ENCODE measurements at regions not wholly inside any gene's neighbourhood (a gene's known extent, or its start where the extent isn't known, plus 50 kb on each side); places are given as distances from the start of the nearest gene placed in this dataset.

DNA sequence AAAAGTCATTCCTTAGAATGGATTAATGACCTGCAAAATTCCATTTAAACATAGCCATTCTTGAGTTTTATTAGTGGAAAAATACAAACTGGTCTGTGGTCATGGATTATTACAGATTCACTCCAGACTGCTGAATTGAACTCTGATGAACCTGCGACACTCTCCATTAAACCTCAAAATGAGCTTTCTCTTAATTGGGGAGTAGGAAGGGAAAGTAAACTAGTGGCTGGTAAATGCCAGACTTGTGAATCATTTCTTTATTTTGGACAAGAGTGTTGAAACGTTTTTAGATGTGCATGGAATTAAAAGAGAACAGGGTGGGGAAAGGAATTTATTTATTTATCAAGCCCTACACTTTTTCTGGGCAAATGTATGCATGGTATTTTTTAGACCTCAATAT lies 321.2 kb upstream of the FANCL start:
- Histone ChIP-seq H3K4me1 (ENCODE audit: control insufficient read depth, insufficient read depth, low read length) (no peaks in the 10 kb centered on the region), H3K79me2 (ENCODE audit: control insufficient read depth, insufficient read depth, low read length) (no peaks in the 10 kb centered on the region), H3K27me3 (replicated peaks in 1 of 2; ENCODE audit: control insufficient read depth in 2 of 2, insufficient read depth in 2 of 2, low read length in 1 of 2) (no peaks in the 10 kb centered on the region; a peak in 1 of 4 replicates), H2AFZ (ENCODE audit: control insufficient read depth, low read depth, low read length) (no peak overlapping the region), H3K36me3 (ENCODE audit: control insufficient read depth in 2 of 2, insufficient read depth in 2 of 2, low read length in 1 of 2) (no peaks in the 10 kb centered on the region), H3K4me3 (no peak overlapping the region), H3K9me3 (replicated peaks; ENCODE audit: control insufficient read depth, insufficient read depth, low read length) (no peaks in the 10 kb centered on the region), H4K20me1 (ENCODE audit: control insufficient read depth, insufficient read depth) (no peaks in the 10 kb centered on the region), H3K9ac (ENCODE audit: control insufficient read depth, insufficient read depth, low read length) (no peak overlapping the region), H3K27ac (ENCODE audit: control insufficient read depth, insufficient read depth) (no peak overlapping the region), H3K4me2 (ENCODE audit: control insufficient read depth, insufficient read depth) (no peak overlapping the region)
- TF ChIP-seq, protein P1, sequence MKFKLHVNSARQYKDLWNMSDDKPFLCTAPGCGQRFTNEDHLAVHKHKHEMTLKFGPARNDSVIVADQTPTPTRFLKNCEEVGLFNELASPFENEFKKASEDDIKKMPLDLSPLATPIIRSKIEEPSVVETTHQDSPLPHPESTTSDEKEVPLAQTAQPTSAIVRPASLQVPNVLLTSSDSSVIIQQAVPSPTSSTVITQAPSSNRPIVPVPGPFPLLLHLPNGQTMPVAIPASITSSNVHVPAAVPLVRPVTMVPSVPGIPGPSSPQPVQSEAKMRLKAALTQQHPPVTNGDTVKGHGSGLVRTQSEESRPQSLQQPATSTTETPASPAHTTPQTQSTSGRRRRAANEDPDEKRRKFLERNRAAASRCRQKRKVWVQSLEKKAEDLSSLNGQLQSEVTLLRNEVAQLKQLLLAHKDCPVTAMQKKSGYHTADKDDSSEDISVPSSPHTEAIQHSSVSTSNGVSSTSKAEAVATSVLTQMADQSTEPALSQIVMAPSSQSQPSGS (IDR thresholded peaks at IDR 0.05; ENCODE audit: low read length), result no peak
- no peak for TF ChIP-seq NRF1 (conservative IDR thresholded peaks at IDR 0.05; ENCODE audit: low read depth, low read length)
- no peak for TF ChIP-seq NBN (IDR thresholded peaks at IDR 0.05)
- TF ChIP-seq MYB (IDR thresholded peaks at IDR 0.05; ENCODE audit: borderline replicate concordance, low read depth, low read length), result no peak
- TF ChIP-seq POLR2AphosphoS2 (IDR thresholded peaks at IDR 0.05; ENCODE audit: low read depth, low read length), result no peak
- TF ChIP-seq CBX5 (IDR thresholded peaks at IDR 0.05; ENCODE audit: low read depth), result no peak
- no peak for TF ChIP-seq ASH2L (IDR thresholded peaks at IDR 0.05; ENCODE audit: borderline replicate concordance, low read depth)
- no peak for TF ChIP-seq ZNF207 (IDR thresholded peaks at IDR 0.05; ENCODE audit: borderline replicate concordance)
- TF ChIP-seq E2F4 (IDR thresholded peaks at IDR 0.05; ENCODE audit: low read depth, low read length), result no peak
- no peak for TF ChIP-seq GATAD2B (conservative IDR thresholded peaks at IDR 0.05; ENCODE audit: low read depth)
- TF ChIP-seq KAT2A (conservative IDR thresholded peaks at IDR 0.05; ENCODE audit: control insufficient read depth, low read depth, low read length), result no peak
- TF ChIP-seq RUNX3 (IDR thresholded peaks at IDR 0.05; ENCODE audit: low read length), result no peak
- SMC1A ChIA-PET (ENCODE audit: uncharacterized antibody, unreplicated experiment), result no interaction called here
- POLR2A ChIA-PET, result no interaction called here
- RAD21 ChIA-PET (ENCODE audit: unreplicated experiment), result no interaction called here
- 23% methylated on average over 2 of the region's 2 CpGs for WGBS (ENCODE audit: insufficient coverage, insufficient replicate concordance, low lambda C conversion rate, missing lambda C conversion rate)
- BruUV-seq (replicated peaks), result no TSS peak
- CTCF ChIA-PET, result no interaction called here
- intact Hi-C loops (cut with micrococcal nuclease; ENCODE audit: unreplicated experiment), result no loop called here
- ATAC-seq (no peak), FAIRE-seq (no peak), DNase-seq (ENCODE audit: low read depth, low spot score) (no peak)
- in situ Hi-C loops (cut with MboI), result no loop called here

All from GM12878 (cell line).